IMR-90 (cell line): ENCODE measurements at regions not wholly inside any gene's neighbourhood (a gene's known extent, or its start where the extent isn't known, plus 50 kb on each side); places are given as distances from the start of the nearest gene placed in this dataset.

Experiments used
- ATAC-seq: fragments of 200-7000 bp; cut with Tn5 transposase; 2 replicates; pipeline ENCODE4 v1.9.1; 2020; ENCODE audit warnings: low read depth, mild to moderate bottlenecking, moderate library complexity
- BruUV-seq: library from RNA; stranded (reverse); fragments of 400-500 nt; replicated peaks from 2 replicates; lab custom pipeline; 2021; lab: Mats Ljungman, UMichigan
- CTCF ChIA-PET: fragments of 300-600 bp; formaldehyde crosslinking; extraction: SDS; loops from one replicate; lab custom pipeline; 2021; ENCODE audit warnings: antibody characterized with exemption; lab: Yijun Ruan, JAX
- POLR2A ChIA-PET: fragments of 300-600 bp; sonication (Branson Sonifier 250); formaldehyde crosslinking; loops from one replicate; lab custom pipeline; 2022; ENCODE audit warnings: antibody characterized with exemption; ENCODE audit not compliant: unreplicated experiment; lab: Charles Lee
- DNase-seq: peaks from one replicate; pipeline ENCODE4 v3.0.0; 2013
- H2AFZ ChIP-seq: replicated peaks from 2 replicates; pipeline ENCODE3; 2013; ENCODE audit warnings: low read length, mild to moderate bottlenecking; ENCODE audit not compliant: poor library complexity
- H2AK5ac ChIP-seq: 2 replicates; pipeline ENCODE4 v1.6.1; 2013; ENCODE audit warnings: low read depth, low read length, inconsistent platforms
- H2AK9ac ChIP-seq: replicated peaks from 2 replicates; pipeline ENCODE3; 2013; ENCODE audit warnings: mild to moderate bottlenecking, low read depth, low read length, moderate library complexity; ENCODE audit not compliant: poor library complexity
- H2BK120ac ChIP-seq: 2 replicates; pipeline ENCODE4 v1.6.1; 2013; ENCODE audit warnings: low read depth, low read length, inconsistent platforms
- H2BK15ac ChIP-seq: 3 replicates; pipeline ENCODE4 v1.6.1; 2013; ENCODE audit warnings: low read depth, low read length, inconsistent platforms
- H2BK20ac ChIP-seq: 2 replicates; pipeline ENCODE4 v1.6.1; 2013; ENCODE audit warnings: low read depth, mild to moderate bottlenecking, inconsistent platforms, low read length, moderate library complexity
- H2BK5ac ChIP-seq: 2 replicates; pipeline ENCODE4 v1.6.1; 2013; ENCODE audit warnings: mild to moderate bottlenecking, low read depth, low read length, inconsistent platforms; ENCODE audit not compliant: poor library complexity, severe bottlenecking
- H3K14ac ChIP-seq: replicated peaks from 2 replicates; pipeline ENCODE4 v1.6.1; 2013; ENCODE audit warnings: low read depth, low read length, inconsistent platforms
- H3K18ac ChIP-seq: 2 replicates; pipeline ENCODE4 v1.6.1; 2013; ENCODE audit warnings: low read depth, low read length, control low read depth
- H3K23ac ChIP-seq: 2 replicates; pipeline ENCODE4 v1.6.1; 2013; ENCODE audit warnings: low read depth, low read length, inconsistent platforms
- H3K27ac ChIP-seq: 2 replicates; pipeline ENCODE4 v1.5.1; 2013; ENCODE audit warnings: mild to moderate bottlenecking, control low read depth, low read length; ENCODE audit not compliant: insufficient read depth
- H3K27me3 ChIP-seq: 2 replicates; pipeline ENCODE4 v1.6.1; 2013; ENCODE audit warnings: low read length; ENCODE audit not compliant: control insufficient read depth, insufficient read depth
- H3K36me3 ChIP-seq: 2 replicates; pipeline ENCODE4 v1.6.1; 2013; ENCODE audit warnings: low read length, mixed read lengths; ENCODE audit not compliant: control insufficient read depth, insufficient read depth
- H3K4ac ChIP-seq: 2 replicates; pipeline ENCODE4 v1.6.1; 2013; ENCODE audit warnings: low read depth, low read length, inconsistent platforms
- H3K4me1 ChIP-seq: 2 replicates; pipeline ENCODE4 v1.6.1; 2013; ENCODE audit warnings: low read length, mixed read lengths; ENCODE audit not compliant: control insufficient read depth, insufficient read depth
- H3K4me2 ChIP-seq: 2 replicates; pipeline ENCODE4 v1.6.1; 2013; ENCODE audit warnings: low read depth, mild to moderate bottlenecking, control low read depth, low read length, moderate library complexity
- H3K4me3 ChIP-seq: 2 replicates; pipeline ENCODE4 v1.5.1; 2013; ENCODE audit warnings: low read depth, mild to moderate bottlenecking, control low read depth, low read length, moderate library complexity; ENCODE audit not compliant: insufficient read depth
- H3K56ac ChIP-seq: 2 replicates; pipeline ENCODE4 v1.6.1; 2013; ENCODE audit warnings: low read length, inconsistent platforms; ENCODE audit not compliant: insufficient read depth; ENCODE audit errors: extremely low read depth
- H3K79me1 ChIP-seq, 2 experiments: 2 replicates each; pipeline ENCODE4 v1.6.1; 2013; ENCODE audit warnings: low read length in 2 of 2, inconsistent platforms in 1 of 2, low read depth in 1 of 2
- H3K9ac ChIP-seq: 2 replicates; pipeline ENCODE4 v1.6.1; 2013; ENCODE audit warnings: low read depth, low read length, control low read depth
- H3K9me1 ChIP-seq: 2 replicates; pipeline ENCODE4 v1.6.1; 2013; ENCODE audit warnings: low read length, inconsistent platforms; ENCODE audit not compliant: insufficient read depth
- H3K9me3 ChIP-seq: 2 replicates; pipeline ENCODE4 v1.6.1; 2013; ENCODE audit warnings: low read length; ENCODE audit not compliant: control insufficient read depth, insufficient read depth
- H4K20me1 ChIP-seq: 2 replicates; pipeline ENCODE4 v1.6.1; 2013; ENCODE audit warnings: low read length, inconsistent platforms; ENCODE audit not compliant: insufficient read depth
- H4K5ac ChIP-seq: 2 replicates; pipeline ENCODE4 v1.6.1; 2013; ENCODE audit warnings: mild to moderate bottlenecking, low read depth, low read length, control low read depth
- H4K8ac ChIP-seq, 2 experiments: 2 replicates each; pipeline ENCODE4 v1.6.1; 2013; ENCODE audit warnings: low read depth in 2 of 2, low read length in 2 of 2, control low read depth in 1 of 2, inconsistent platforms in 1 of 2
- H4K91ac ChIP-seq: 2 replicates; pipeline ENCODE4 v1.6.1; 2013; ENCODE audit warnings: low read depth, low read length, inconsistent platforms; ENCODE audit not compliant: insufficient read depth
- NFE2L2 ChIP-seq: fragments of 150-350 bp; IDR thresholded peaks from 2 replicates; pipeline ENCODE4 v1.6.1; 2016; ENCODE audit warnings: low read depth, mild to moderate bottlenecking, low read length
- dilution Hi-C: fragments of 300-500 bp; cut with HindIII; formaldehyde crosslinking; loops from one replicate; pipeline ENCODE4 v1.14.3; 2018; ENCODE audit warnings: low sequenced_read_pairs; ENCODE audit not compliant: unreplicated experiment
- in situ Hi-C: fragments of 300-500 bp; cut with MboI; formaldehyde crosslinking; loops from 3 replicates; pipeline ENCODE4 v1.14.3; 2019; ENCODE audit warnings: low sequenced_read_pairs, inconsistent platforms, mixed read lengths
- intact Hi-C: fragments of 100-400 bp; cut with micrococcal nuclease; formaldehyde crosslinking; loops from 2 replicates; pipeline ENCODE4 v1.10.0; 2022

DNA sequence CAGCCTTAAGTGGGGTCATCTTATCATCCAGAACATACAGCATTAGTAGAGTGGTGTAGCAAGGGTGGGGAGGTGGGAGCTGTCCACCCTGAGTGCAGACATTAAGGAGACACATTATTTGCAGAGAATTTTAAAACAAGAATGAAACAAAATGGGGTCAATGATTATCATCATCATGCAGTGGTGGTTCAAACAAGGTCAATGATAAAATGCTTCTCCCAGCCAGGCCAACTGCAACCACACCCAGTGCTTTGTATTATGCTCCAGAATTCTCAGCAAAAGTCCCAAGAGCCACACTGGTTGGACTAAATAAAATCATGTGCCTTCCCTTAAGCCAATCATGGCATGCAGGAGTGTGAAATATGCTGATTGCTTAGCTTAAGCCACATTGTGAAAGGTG lies 96.7 kb upstream of the FHIT start:
- Histone ChIP-seq H4K91ac (no peak overlapping the region), H2AK5ac (no peak overlapping the region), H3K56ac (no peak overlapping the region), H3K9ac (no peak overlapping the region), H3K79me1 (no peaks in the 10 kb centered on the region), H3K9me1 (no peaks in the 10 kb centered on the region), H3K23ac (no peak overlapping the region), H3K27me3 (no peaks in the 10 kb centered on the region), H2BK120ac (no peak overlapping the region), H2AFZ (no peak overlapping the region), H3K4me3 (no peak overlapping the region), H3K9me3 (no peaks in the 10 kb centered on the region), H3K4me1 (no peaks in the 10 kb centered on the region), H3K4ac (no peak overlapping the region), H3K4me2 (no peak overlapping the region), H2AK9ac (no peak overlapping the region), H2BK15ac (no peak overlapping the region), H3K36me3 (no peaks in the 10 kb centered on the region), H4K8ac (no peak overlapping the region), H3K27ac (no peak overlapping the region), H3K18ac (no peak overlapping the region), H4K5ac (no peak overlapping the region), H2BK20ac (no peak overlapping the region), H3K14ac (no peak overlapping the region), H4K20me1 (no peaks in the 10 kb centered on the region), H2BK5ac (no peak overlapping the region)
- dilution Hi-C loops (no loop called here), intact Hi-C loops (no loop called here), in situ Hi-C loops (no loop called here)
- TF ChIP-seq NFE2L2 = no peak
- POLR2A ChIA-PET = no interaction called here
- CTCF ChIA-PET = no interaction called here
- BruUV-seq = no TSS peak
- no peak for ATAC-seq
- DNase-seq = no peak
